GM20431 (cell line): ENCODE measurements at regions not wholly inside any gene's neighbourhood (a gene's known extent, or its start where the extent isn't known, plus 50 kb on each side); places are given as distances from the start of the nearest gene placed in this dataset.

ENCODE experiments used
- in situ Hi-C: fragments of 300-500 bp; cut with MseI, MboI; formaldehyde crosslinking; loops from one replicate; pipeline ENCODE4 v1.15.0; 2020; ENCODE audit warnings: low sequenced_read_pairs; ENCODE audit not compliant: unreplicated experiment

DNA sequence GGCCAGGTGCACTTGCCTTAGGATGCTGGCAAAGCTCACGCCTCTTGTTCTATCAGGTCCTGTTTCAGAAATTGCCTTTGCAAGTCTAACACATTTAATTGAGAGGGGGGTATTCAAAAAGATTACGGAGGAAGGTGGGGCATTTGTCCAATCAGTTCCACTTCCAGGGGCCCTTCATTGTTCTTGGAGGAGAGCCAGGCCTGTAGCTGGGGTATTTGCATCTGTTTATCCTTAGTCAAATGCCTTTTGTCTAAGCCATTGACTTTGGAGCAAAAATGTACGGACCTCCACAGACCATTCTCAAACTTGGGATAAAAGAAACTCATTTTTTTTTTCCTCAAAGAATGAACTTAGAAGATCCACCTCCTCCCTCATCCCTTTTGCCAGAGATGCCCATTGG lies 582.0 kb downstream of the BCL11B start:
- in situ Hi-C loops = no loop called here

DNA sequence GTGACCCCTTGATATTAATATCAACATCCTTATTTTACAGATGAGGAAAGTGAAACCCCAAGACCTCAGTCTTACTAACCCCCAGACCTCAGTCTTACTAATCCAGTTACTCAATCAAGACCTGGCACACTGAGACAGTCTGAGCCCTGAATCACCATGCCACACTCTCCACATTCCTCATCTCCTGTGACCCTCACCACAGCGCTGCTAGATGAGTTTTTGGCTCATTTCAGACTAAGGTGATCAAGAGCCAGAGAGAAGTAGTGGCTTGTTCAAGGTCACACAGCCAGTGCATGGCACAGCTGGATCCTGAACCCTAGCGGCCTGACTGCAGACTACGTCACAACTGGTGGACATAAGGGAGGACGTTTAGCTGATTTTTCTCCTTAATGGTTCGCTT lies 579.2 kb downstream of the BCL11B start:
- in situ Hi-C loops = no loop called here

DNA sequence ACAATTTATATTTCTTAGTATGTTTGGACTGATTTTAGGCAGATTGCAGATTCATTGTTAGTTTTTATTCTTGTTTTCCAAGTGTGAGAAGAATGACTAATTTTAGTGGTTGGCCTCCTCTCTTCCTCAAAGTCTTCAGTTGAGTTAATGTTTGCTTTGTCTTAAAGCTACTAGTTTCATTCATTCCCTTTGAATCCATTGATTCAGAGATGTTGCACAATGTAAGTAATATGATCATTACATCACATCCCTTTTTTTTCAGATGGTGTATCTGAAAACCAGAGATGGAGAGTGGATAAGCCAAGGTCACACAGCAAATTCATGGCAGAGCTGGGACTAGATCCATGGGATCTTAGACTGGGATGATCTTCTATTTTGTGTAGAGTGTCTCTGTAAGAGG lies 577.5 kb downstream of the BCL11B start:
- in situ Hi-C loops = no loop called here

- in situ Hi-C loops = no loop called here
Measured at GRCh38 chr14:98695809-98696208, 576.2 kb downstream of the BCL11B start.

DNA sequence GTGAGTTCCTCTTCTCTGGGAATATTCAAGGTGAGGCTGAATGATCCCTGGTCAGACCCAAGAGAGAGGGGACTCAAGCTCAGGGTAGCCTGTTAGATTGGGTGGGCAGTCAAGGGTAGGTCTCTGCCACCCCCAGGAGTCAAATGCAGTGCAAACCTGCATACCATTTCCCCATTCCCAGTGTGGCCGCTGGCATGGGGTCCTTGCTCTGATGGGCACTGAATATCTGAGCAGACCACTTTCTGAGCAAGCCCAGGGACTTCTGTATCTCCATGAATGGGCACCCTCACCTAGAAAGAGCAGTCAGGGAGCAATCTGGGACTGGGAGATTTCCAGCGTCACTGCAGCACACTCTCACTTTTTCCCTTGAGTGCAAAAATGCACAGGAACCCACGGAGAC lies 573.7 kb downstream of the BCL11B start:
- in situ Hi-C loops = no loop called here

- in situ Hi-C loops = no loop called here
Measured at GRCh38 chr14:98700748-98701147, 571.2 kb downstream of the BCL11B start.

DNA sequence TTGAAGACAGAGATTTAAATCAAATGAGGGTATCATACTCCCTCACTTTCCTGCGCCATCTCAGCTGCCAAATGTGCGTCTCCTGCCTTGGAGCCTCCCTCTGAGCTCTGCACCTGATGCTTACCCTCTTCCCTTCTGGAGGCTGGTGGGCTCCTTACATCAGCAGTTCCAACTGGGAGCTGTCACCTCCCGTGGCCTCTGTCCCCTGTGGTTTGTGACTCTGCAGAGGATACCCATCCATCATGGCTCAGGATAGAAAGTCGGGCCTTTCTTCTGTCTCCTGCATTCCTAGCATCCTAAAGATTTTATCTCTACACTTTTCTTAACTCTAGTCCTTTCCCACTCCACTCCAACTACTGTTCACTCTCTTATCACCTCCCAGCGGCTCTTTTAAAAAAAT lies 570.6 kb downstream of the BCL11B start:
- in situ Hi-C loops = no loop called here

GRCh38 chr14:98704441-98704840 lies 567.6 kb downstream of the BCL11B start:
- in situ Hi-C loops = no loop called here

GRCh38 chr14:98705871-98706300 lies 566.1 kb downstream of the BCL11B start:
- in situ Hi-C loops = no loop called here

DNA sequence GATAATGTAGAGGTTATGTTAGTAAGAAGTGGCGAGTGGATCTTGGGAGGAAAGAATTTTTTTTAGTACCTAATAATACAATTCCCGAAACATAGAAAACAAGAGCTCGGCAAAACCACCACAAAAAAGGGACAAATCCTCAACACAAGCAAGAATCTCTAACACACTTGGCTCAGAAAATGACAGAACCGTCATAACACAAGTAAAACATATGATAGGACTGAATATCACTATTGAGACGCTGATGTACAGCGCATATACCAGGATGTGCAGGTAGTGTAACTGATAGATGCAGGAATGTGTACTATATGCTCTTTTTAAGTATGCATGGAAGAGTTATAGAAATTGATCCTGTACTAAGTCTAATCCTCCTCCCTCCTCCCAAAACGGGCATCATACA lies 564.5 kb downstream of the BCL11B start:
- in situ Hi-C loops = no loop called here

- in situ Hi-C loops = no loop called here
Measured at GRCh38 chr14:98708555-98708954, 563.4 kb downstream of the BCL11B start.

- in situ Hi-C loops = no loop called here
Measured at GRCh38 chr14:98711453-98711852, 560.5 kb downstream of the BCL11B start.

DNA sequence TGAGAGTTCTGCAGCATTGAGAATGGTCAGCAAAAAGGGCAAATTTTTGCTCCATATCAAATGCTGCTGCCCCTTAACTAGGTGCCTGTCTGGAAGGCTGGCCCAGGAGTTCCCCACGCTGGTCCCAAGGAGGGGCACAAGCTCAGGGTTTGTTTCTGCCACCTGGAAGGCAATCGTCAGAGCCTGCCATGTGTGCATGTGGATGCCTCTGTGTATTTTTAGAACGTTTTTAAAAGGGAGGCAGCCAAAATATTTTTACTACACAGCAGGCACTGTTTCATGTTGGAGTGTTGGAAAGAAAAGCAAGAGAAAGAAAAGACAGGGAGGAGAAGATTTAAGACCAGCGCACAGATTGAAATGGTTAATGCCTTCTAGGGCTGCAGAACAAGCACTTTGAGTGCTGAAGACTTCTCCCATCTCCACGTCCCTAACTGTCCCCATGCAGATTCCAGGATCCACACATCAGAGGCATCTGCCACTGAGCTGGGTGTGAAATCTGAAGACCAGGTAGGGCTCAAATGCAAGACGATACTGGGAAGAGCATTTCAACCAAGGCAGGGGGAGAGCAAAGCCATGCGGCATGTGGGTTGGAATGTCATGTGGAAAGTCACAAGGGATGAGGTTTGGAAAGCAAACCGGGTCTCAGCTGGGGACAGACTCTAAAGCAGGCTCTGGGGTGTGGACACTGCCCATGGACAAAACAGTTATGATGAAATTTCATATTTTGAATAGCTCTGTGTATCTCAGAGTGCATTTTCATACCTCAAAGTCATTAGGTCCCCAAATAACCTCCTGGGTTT lies 557.2 kb downstream of the BCL11B start:
- in situ Hi-C loops = no loop called here

GRCh38 chr14:98716133-98716532 lies 555.9 kb downstream of the BCL11B start:
- in situ Hi-C loops = no loop called here

- in situ Hi-C loops = no loop called here
Measured at GRCh38 chr14:98721061-98721460, 550.9 kb downstream of the BCL11B start.

DNA sequence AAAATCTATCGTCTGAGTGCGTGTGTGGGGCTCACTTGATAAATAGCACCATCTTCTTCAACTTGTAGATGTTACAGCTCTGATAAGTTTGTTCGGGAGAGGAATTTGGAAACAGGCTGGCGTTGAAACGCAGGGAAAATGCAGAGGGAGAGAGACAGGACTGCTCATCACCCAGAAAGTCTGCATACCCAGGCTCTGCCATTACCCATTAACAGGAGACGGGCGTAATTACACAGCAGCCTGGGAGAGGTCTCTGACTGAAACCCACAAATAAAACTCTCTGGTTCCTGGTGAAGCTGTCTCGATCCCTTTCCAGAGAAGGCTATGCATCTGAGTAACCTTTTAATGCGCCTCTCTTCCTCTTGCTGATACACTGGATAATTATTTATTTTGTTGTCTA lies 547.3 kb downstream of the BCL11B start:
- in situ Hi-C loops = no loop called here

DNA sequence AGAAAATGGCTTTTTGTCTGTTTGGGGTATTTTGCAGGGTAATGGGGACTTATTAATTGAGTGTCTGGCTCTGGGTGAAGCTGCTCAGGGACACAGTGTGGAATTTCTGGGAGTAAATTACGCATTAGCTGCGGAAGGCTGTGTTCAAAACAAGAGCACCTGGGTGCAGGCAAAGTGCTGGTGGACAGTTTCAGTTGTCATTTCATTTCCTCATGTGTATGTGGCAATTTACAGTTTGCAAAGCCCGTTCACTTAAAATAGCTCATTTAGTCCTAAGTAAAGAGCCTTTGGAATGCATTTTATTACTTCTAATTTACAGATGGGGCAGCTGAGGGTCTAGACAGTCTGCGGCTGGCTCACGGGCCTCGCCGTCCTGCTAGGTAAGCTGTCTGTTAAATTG lies 546.8 kb downstream of the BCL11B start:
- in situ Hi-C loops = no loop called here

DNA sequence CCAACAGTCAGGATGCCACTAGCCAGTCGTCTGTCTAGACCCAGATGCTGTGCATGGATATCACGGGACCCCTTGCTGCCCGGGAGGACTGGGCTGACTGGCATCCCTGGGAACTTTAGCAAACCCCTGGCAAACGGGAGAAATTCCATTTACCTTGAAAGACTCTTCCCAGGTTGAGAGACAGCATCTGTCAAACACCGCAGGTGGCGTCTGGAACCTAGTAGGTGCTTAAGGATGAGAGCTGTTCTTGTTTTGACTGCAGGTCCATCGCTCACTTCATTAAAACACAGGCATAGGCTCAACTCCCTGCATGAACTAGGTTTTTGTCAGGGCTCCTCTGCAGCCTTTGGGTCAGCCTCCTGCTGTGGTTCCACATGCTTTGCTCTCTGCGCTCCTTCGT lies 546.3 kb downstream of the BCL11B start:
- in situ Hi-C loops = no loop called here

DNA sequence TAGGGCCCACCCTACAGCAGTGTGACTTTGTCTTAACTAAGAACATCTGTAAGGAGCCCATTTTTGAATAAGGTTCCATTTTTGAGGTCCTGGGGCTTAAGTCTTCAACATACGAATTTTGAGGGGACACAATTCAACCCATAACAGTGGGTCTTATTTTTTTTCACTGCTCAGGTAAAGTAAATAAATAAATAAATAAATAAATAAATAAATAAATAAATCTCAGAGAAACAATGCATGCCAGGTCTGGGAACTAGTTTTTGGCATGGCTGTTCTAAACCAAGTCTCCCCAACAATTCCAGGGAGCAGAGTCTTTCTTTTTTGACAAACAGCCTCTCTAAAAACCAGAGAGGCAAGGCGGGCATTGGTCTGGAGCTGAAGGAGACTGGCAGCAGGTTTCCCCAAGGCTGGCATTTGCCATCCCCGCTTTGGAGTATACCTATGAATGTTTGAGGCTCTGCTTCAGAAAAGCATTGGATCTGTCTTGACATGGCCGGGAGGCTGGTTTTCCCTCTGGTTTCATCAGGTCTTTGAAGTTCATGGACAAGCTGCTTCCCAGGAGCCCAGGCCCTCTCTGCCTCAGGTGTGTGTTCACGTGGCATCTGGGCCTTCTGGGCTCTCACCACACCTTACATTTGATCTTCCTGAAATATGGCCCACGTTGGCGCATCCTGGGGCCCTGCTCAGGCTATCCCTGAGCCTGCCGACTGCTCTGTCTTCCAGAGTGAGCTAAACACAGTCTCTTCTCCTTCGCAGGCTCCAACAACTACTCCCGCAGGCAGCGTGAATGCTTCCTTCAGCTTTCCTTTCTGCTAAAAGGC lies 545.2 kb downstream of the BCL11B start:
- in situ Hi-C loops = no loop called here

DNA sequence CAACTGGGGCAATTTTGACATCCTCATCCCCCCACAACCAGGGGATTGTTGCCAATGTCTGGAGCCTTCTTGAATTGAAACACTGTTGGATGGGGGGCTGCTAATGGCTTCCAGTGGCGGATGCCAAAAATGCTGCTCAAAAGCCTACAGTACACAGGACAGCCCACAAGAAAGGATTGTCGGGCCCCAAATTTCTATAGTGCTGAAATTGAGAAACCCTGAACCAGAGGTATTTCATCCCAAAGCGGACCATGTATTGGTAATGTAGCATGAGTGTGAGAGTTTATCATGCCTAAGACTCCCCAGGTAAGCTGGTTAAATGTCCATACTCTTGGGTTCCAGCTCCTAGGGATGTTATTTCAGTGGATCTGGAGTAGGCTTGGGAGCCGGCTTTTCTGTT lies 544.0 kb downstream of the BCL11B start:
- in situ Hi-C loops = no loop called here

- in situ Hi-C loops = no loop called here
Measured at GRCh38 chr14:98728836-98729235, 543.2 kb downstream of the BCL11B start.
